SK-N-SH (cell line): ENCODE measurements at regions not wholly inside any gene's neighbourhood (a gene's known extent, or its start where the extent isn't known, plus 50 kb on each side); places are given as distances from the start of the nearest gene placed in this dataset.

Experiments used
- CTCF ChIP-seq: fragments of 200-600 bp; sonication (generic); IDR thresholded peaks from 2 replicates; pipeline ENCODE4 v1.6.1; 2017; ENCODE audit warnings: antibody characterized with exemption, mild to moderate bottlenecking, moderate library complexity
- RAD21 ChIP-seq: IDR thresholded peaks from 2 replicates; pipeline ENCODE4 v1.6.1; 2012; ENCODE audit warnings: mild to moderate bottlenecking, low read length
- REST ChIP-seq: IDR thresholded peaks from 2 replicates; pipeline ENCODE4 v1.6.1; 2012; ENCODE audit warnings: mild to moderate bottlenecking, low read depth, low read length, moderate library complexity

- TF ChIP-seq CTCF (no peak), REST (no peak), RAD21 (no peak)
Measured at GRCh38 chr15:77810130-77810571, 177.4 kb upstream of the LINGO1 start.
